AG10803 (cell line): ENCODE measurements at regions not wholly inside any gene's neighbourhood (a gene's known extent, or its start where the extent isn't known, plus 50 kb on each side); places are given as distances from the start of the nearest gene placed in this dataset.

ENCODE experiments used
- DNase-seq: peaks from one replicate; pipeline ENCODE4 v3.0.0; 2010; ENCODE audit warnings: low read depth
- H3K4me3 ChIP-seq: 2 replicates; pipeline ENCODE4 v1.5.1; 2011; ENCODE audit warnings: mild to moderate bottlenecking, low read length, control low read depth
- TF ChIP-seq, protein P1 (sequence below): conservative IDR thresholded peaks from 2 replicates; pipeline ENCODE4 v1.5.1; 2011; ENCODE audit warnings: mild to moderate bottlenecking, low read length, control low read depth, inconsistent platforms

DNA sequence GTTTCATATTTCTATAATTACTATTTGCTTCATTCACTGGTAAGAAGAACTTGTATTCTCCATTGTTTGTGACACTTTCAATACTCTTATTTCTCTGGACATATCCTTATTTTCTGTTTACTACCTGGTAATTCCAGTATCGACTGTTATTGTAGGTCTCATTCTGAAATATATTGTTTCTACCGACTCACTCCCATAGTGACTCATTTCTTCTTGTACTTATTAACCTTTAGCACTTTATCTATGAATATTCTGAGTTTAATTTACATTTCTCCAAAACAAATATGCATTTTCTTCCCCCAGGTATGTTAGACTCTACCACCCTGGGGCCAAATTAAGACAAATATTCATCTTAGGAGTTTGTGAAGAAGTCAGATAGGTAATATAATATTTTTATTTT lies 164.5 kb upstream of the BTBD3 start:
- TF ChIP-seq, protein P1, sequence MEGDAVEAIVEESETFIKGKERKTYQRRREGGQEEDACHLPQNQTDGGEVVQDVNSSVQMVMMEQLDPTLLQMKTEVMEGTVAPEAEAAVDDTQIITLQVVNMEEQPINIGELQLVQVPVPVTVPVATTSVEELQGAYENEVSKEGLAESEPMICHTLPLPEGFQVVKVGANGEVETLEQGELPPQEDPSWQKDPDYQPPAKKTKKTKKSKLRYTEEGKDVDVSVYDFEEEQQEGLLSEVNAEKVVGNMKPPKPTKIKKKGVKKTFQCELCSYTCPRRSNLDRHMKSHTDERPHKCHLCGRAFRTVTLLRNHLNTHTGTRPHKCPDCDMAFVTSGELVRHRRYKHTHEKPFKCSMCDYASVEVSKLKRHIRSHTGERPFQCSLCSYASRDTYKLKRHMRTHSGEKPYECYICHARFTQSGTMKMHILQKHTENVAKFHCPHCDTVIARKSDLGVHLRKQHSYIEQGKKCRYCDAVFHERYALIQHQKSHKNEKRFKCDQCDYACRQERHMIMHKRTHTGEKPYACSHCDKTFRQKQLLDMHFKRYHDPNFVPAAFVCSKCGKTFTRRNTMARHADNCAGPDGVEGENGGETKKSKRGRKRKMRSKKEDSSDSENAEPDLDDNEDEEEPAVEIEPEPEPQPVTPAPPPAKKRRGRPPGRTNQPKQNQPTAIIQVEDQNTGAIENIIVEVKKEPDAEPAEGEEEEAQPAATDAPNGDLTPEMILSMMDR: no peak
- no peak for DNase-seq
- no peak overlapping the region for H3K4me3 ChIP-seq

DNA sequence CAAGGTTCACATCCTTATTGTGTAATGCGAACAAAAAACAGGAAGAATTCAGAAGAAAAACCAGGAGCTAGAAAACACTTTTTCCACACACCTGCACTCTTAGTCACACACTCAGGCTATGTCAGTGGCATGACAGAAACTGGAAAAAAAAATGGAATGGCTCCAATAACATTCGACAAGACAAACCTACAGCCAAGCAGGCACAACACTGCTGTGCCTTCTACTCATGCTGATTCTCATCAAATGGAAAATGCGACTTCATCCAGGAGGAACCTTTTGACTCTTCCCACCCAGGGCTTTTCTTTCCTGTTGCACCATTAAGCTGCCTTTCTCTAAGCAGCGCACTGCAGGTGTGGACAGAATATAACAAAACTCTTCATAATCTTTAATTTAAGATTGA lies 163.2 kb upstream of the BTBD3 start:
- DNase-seq: no peak
- no peak overlapping the region for H3K4me3 ChIP-seq
- TF ChIP-seq, protein P1: no peak

DNA sequence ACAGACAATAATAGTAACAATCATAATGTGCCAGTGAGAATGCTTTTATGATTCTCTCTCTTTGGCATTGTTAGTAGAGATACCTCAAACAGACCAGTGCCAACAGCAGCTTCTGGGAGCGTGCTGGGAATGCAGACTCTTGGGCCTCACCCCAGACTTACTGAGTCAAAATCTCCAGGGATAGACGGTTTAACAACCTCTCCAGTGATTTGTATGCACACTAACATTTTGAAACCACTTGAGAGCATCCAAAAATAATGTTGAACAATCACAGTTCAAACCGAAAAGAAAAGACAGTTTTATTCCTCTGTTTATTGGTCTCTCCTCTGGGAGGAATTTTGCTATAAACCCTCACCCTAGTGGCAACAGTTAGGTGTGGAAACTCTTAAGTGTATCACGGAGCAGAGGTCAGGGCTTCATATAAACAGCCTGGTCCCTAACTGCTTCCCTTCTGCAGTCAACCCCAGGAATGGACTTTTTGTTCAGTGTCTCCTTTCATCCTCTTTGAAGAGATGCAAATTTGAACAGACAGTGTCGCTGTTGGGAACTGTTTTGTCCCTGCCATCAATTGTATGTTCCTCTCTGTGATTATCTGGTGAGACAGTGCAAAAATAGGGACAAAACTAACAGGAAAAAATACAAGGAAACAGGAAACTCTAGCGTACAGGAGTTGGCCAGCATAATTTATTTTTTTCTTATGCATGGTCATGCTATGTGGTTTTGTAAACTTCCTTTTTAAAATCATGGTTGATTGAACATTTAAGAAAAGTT lies 162.4 kb upstream of the BTBD3 start:
- peak; percentile 68 for DNase-seq
- TF ChIP-seq, protein P1: peak; percentile 29
- no peak overlapping the region for H3K4me3 ChIP-seq

DNA sequence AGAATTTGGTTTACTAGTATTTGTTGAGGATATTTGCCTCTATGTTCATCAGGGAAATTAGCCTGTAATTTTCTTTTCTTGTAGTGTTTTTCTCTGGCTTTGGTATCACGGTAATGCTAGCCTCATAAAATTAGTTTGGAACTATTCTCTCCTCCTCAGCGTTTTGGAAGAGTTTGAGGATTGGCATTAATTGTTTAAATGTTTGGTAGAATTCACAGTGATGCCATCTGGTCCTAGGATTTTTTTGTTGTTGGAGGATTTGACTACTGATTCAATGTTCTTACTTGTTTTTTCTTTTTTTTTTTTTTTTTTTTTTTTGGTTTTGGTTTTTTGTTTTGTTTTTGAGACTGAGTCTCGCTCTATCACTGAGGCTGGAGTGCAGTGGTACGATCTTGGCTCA lies 156.2 kb upstream of the BTBD3 start:
- DNase-seq: no peak
- TF ChIP-seq, protein P1: no peak
- no peak overlapping the region for H3K4me3 ChIP-seq

DNA sequence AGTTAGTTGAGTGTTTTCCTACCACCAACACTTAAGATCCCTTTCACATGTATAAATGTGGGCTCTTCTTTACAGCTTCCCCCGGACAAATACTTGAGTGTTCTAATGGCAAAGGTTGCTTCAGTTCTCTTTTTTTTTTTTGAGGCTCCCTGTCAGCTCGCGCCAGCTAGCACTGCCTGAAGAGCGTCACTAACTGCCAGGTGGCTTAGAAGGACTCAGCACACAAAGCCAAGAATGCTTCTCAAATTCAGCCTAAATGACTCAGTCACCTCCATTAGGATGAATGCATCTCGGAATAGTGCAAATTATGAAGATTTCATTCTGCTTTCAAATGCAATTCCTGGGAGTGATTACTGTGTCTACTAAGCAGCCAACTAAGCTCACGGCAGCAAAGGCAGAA lies 150.7 kb upstream of the BTBD3 start:
- DNase-seq: peak; percentile 79
- TF ChIP-seq, protein P1: no peak

DNA sequence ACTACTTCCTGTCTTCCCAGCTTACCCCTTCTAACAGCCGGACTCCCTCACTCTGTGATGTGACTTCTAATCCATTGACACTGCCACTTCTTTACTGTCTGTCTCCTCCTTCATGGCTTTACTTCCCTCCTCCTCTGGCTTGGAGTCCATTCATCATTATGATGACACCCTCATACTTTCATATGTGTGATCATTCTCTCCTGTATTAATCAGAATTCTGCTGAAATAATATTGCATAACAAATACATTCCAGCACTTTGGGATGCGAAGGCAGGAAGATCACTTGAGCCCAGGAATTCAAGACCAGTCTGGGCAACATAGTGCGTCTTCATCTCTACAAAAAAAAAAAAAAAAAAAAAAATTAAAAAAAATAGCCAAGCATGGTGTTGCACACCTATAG lies 147.9 kb upstream of the BTBD3 start:
- TF ChIP-seq, protein P1: no peak
- H3K4me3 ChIP-seq: no peak overlapping the region
- peak; percentile 70 for DNase-seq

More for the DNA sequence above, 150.7 kb upstream of the BTBD3 start:
- H3K4me3 ChIP-seq: no peak overlapping the region

DNA sequence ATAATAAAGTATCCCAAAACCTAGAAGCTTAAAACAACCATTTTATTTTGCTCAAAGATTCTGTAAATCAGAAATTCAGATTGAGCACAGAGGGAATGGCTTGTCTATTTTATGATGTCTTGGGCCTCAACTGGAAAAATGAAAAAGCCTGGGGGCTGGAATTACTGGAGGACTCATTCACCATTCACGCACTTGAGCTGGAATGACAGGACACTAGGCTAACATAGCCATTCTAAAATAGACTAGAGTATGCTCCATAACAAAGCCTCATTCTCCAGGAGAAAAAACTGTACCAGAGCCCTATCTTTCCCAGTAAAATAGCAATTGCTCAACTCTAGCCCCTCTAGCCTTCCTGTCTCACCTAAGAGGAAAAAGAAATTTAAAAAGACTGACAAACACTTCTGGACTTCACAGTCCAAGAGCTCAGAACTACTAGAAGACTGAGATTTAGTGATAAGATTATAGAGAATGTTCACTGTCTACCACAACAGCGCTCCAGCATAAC lies 145.4 kb upstream of the BTBD3 start:
- no peak overlapping the region for H3K4me3 ChIP-seq
- DNase-seq: no peak
- TF ChIP-seq, protein P1: no peak
